HG03139 (cell line): ENCODE measurements at regions not wholly inside any gene's neighbourhood (a gene's known extent, or its start where the extent isn't known, plus 50 kb on each side); places are given as distances from the start of the nearest gene placed in this dataset.
"Not testable (repeated sequence)": the region's sequence is repeated elsewhere in the genome, so short reads cannot be mapped to it uniquely, and the experiment has no call there.

Experiments
- ATAC-seq: cut with Tn5 transposase; IDR thresholded peaks from one replicate; pipeline ENCODE4 v1.9.1; 2021; ENCODE audit not compliant: unreplicated experiment

DNA sequence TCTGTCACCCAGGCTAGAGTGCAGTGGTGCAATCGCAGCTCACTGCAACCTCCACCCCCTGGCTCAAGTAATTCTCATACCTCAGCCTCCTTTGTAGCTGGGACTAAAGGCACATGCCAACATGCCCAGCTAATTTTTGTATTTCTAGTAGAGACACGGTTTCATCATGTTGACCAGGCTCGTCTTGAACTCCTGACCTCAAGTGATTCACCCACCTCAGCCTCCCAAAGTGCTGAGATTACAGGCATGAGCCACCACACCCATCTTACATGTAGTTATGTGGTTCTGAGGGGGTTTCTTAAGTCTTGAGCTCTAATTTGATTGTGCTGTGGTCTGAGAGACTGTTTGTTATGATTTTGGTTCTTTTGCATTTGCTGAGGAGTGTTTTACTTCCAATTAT is 57.3 kb upstream of the USP15 start:
- not testable (repeated sequence) for ATAC-seq

DNA sequence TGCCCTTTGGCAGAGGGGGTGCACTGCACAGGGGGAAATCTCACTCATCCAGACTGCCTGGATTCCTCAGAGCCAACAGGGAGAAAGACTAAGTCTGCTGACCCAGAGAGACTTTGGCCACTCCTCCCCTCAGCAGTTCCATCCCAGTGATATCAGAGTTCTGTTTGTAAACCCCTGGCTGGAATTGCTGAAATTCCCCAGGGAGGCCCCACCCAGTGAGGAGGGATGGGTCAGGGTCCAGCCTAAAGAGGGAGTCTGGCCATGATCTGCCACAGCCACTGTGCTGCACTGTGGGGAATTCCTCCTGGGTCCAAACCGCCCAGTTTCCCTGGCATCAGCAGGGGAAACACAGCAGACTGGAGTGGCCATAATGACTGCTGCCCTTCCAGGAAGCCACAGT is 54.9 kb upstream of the USP15 start:
- no peak for ATAC-seq

DNA sequence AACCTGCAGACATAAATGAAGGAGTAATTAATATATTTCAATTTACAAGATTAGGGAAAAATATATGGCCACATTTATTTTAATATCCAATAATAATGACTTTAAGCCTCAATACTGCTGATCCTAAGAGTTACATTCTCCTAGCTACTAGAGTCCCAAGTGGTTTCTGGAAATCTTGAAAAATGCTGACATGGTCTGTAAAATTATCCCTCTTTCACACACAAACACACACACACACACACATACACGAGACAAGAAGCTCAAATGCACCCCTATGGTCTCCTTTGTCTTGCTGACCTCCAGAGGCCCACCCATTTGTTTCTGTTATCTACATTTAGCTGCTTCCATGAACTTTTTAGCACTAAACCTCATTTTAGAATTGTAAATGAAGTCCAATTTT is 53.0 kb upstream of the USP15 start:
- ATAC-seq: no peak
